ENCODE measurements at regions not wholly inside any gene's neighbourhood (a gene's known extent, or its start where the extent isn't known, plus 50 kb on each side); places are given as distances from the start of the nearest gene placed in this dataset.
A peak's percentile ranks its signal among the peaks of the same experiment; 100 is the strongest.

- DNase-seq: no peak
- Histone ChIP-seq H3K4me3 (ENCODE audit: low read length) (no peak overlapping the region), H3F3A (ENCODE audit: low read length, unreplicated experiment) (no peaks in the 10 kb centered on the region), H3K79me2 (ENCODE audit: low read length) (peaks cover 8% of the 10 kb centered on the region), H3K4me1 (ENCODE audit: insufficient read depth, low read length) (peaks cover 6% of the 10 kb centered on the region), H3K9ac (ENCODE audit: low read length) (no peak overlapping the region), H3K36me3 (ENCODE audit: low read depth, low read length) (peaks cover 22% of the 10 kb centered on the region), H3K9me2 (replicated peaks; ENCODE audit: low read length) (no peaks in the 10 kb centered on the region), H4K20me1 (ENCODE audit: low read length) (peaks cover 5% of the 10 kb centered on the region; the same call in 1 of the 2 replicates), H3K27ac (ENCODE audit: low read length) (no peak overlapping the region), H2AFZ (ENCODE audit: low read length) (no peak overlapping the region), H3K27me3 (ENCODE audit: low read length) (no peaks in the 10 kb centered on the region), H3K9me3 (ENCODE audit: low read length) (no peaks in the 10 kb centered on the region), H3K4me2 (ENCODE audit: low read length) (no peak overlapping the region)
- TF ChIP-seq EZH2 (IDR thresholded peaks at IDR 0.05; ENCODE audit: low read length, unreplicated experiment) (no peak), EZH2phosphoT487 (IDR thresholded peaks at IDR 0.05; ENCODE audit: borderline replicate concordance, low read length) (no peak)
- ChIA-PET POLR2A (ENCODE audit: unreplicated experiment) (no interaction called here), CTCF (no interaction called here)
- intact Hi-C loops (cut with micrococcal nuclease): no loop called here
- no peak for ATAC-seq
- no TSS peak for BruUV-seq (replicated peaks)
Measured at GRCh38 chr22:47647181-47647580, 884.7 kb downstream of the TBC1D22A start.

GRCh38 chr22:47645923-47646322, 883.5 kb downstream of the TBC1D22A start:
- Histone ChIP-seq H3K4me3 (ENCODE audit: low read length) (no peak overlapping the region), H3K9me2 (replicated peaks; ENCODE audit: low read length) (no peaks in the 10 kb centered on the region), H3K36me3 (ENCODE audit: low read depth, low read length) (peaks cover 30% of the 10 kb centered on the region), H3K27ac (ENCODE audit: low read length) (no peak overlapping the region), H4K20me1 (ENCODE audit: low read length) (peaks cover 5% of the 10 kb centered on the region; the same call in 1 of the 2 replicates), H3F3A (ENCODE audit: low read length, unreplicated experiment) (no peaks in the 10 kb centered on the region), H3K4me2 (ENCODE audit: low read length) (no peak overlapping the region), H3K9me3 (ENCODE audit: low read length) (no peaks in the 10 kb centered on the region), H2AFZ (ENCODE audit: low read length) (no peak overlapping the region), H3K9ac (ENCODE audit: low read length) (no peak overlapping the region), H3K27me3 (ENCODE audit: low read length) (no peaks in the 10 kb centered on the region), H3K4me1 (ENCODE audit: insufficient read depth, low read length) (peaks cover 6% of the 10 kb centered on the region), H3K79me2 (ENCODE audit: low read length) (0 out of 2 replicates have a peak, but pooled peaks cover 3% of the 10 kb centered on the region)
- BruUV-seq (replicated peaks): no TSS peak
- TF ChIP-seq EZH2 (IDR thresholded peaks at IDR 0.05; ENCODE audit: low read length, unreplicated experiment): no peak
- TF ChIP-seq CTCF (conservative IDR thresholded peaks at IDR 0.05; ENCODE audit: low read depth, low read length): no peak
- no peak for TF ChIP-seq EZH2phosphoT487 (IDR thresholded peaks at IDR 0.05; ENCODE audit: borderline replicate concordance, low read length)
- ATAC-seq: no peak
- intact Hi-C loops (cut with micrococcal nuclease): no loop called here
- no peak for DNase-seq
- CTCF ChIA-PET: no interaction called here
- POLR2A ChIA-PET (ENCODE audit: unreplicated experiment): no interaction called here

GRCh38 chr22:47645450-47645914, 883.0 kb downstream of the TBC1D22A start:
- Histone ChIP-seq H2AFZ (ENCODE audit: low read length) (no peak overlapping the region), H3F3A (ENCODE audit: low read length, unreplicated experiment) (no peaks in the 10 kb centered on the region), H3K27me3 (ENCODE audit: low read length) (no peaks in the 10 kb centered on the region), H3K4me1 (ENCODE audit: insufficient read depth, low read length) (peaks cover 6% of the 10 kb centered on the region), H3K9ac (ENCODE audit: low read length) (no peak overlapping the region), H3K36me3 (ENCODE audit: low read depth, low read length) (peaks cover 30% of the 10 kb centered on the region), H3K9me3 (ENCODE audit: low read length) (no peaks in the 10 kb centered on the region), H3K79me2 (ENCODE audit: low read length) (0 out of 2 replicates have a peak, but pooled peaks cover 3% of the 10 kb centered on the region), H4K20me1 (ENCODE audit: low read length) (peaks cover 5% of the 10 kb centered on the region; the same call in 1 of the 2 replicates), H3K4me2 (ENCODE audit: low read length) (no peak overlapping the region), H3K27ac (ENCODE audit: low read length) (no peak overlapping the region), H3K4me3 (ENCODE audit: low read length) (no peak overlapping the region), H3K9me2 (replicated peaks; ENCODE audit: low read length) (no peaks in the 10 kb centered on the region)
- ChIA-PET POLR2A (ENCODE audit: unreplicated experiment) (no interaction called here), CTCF (no interaction called here)
- ATAC-seq (no peak), DNase-seq (peak; percentile 13)
- intact Hi-C loops (cut with micrococcal nuclease): no loop called here
- BruUV-seq (replicated peaks): no TSS peak
- TF ChIP-seq CTCF (conservative IDR thresholded peaks at IDR 0.05; ENCODE audit: low read depth, low read length): no peak
- TF ChIP-seq EZH2phosphoT487 (IDR thresholded peaks at IDR 0.05; ENCODE audit: borderline replicate concordance, low read length): no peak
- no peak for TF ChIP-seq EZH2 (IDR thresholded peaks at IDR 0.05; ENCODE audit: low read length, unreplicated experiment)

Measured in PC-3 (cell line).